ENCODE measurements at regions not wholly inside any gene's neighbourhood (a gene's known extent, or its start where the extent isn't known, plus 50 kb on each side); places are given as distances from the start of the nearest gene placed in this dataset.
"Not testable (repeated sequence)": the region's sequence is repeated elsewhere in the genome, so short reads cannot be mapped to it uniquely, and the experiment has no call there.

GRCh38 chr7:127530148-127530547 lies 55.2 kb downstream of the GCC1 start:
- DNase-seq, result no peak

GRCh38 chr7:127527561-127527960 lies 57.8 kb downstream of the GCC1 start:
- no peak for DNase-seq

GRCh38 chr7:127525866-127526480 lies 59.4 kb downstream of the GCC1 start:
- no peak for DNase-seq

GRCh38 chr7:127516320-127516719 lies 69.1 kb downstream of the GCC1 start:
- no peak for DNase-seq

GRCh38 chr7:127514499-127514898 lies 70.9 kb downstream of the GCC1 start:
- peak; percentile 18 for DNase-seq

- DNase-seq, result no peak
Measured at GRCh38 chr7:127513311-127513710, 72.1 kb downstream of the GCC1 start.

GRCh38 chr7:127512663-127513062 lies 72.7 kb downstream of the GCC1 start:
- DNase-seq, result no peak

- no peak for DNase-seq
Measured at GRCh38 chr7:127504715-127505114, 80.7 kb downstream of the GCC1 start.

- no peak for DNase-seq
Measured at GRCh38 chr7:127501817-127502216, 83.6 kb downstream of the GCC1 start.

- DNase-seq, result no peak
Measured at GRCh38 chr7:127487381-127487780, 94.9 kb upstream of the ZNF800 start.

GRCh38 chr7:127486654-127487053 lies 94.1 kb upstream of the ZNF800 start:
- DNase-seq, result no peak

- DNase-seq, result no peak
Measured at GRCh38 chr7:127485482-127485881, 93.0 kb upstream of the ZNF800 start.

- no peak for DNase-seq
Measured at GRCh38 chr7:127484954-127485353, 92.4 kb upstream of the ZNF800 start.

GRCh38 chr7:127478461-127478860 lies 86.0 kb upstream of the ZNF800 start:
- no peak for DNase-seq

- no peak for DNase-seq
Measured at GRCh38 chr7:127478024-127478355, 85.5 kb upstream of the ZNF800 start.

- DNase-seq, result no peak
Measured at GRCh38 chr7:127477295-127478023, 85.0 kb upstream of the ZNF800 start.

GRCh38 chr7:127476618-127477017 lies 84.1 kb upstream of the ZNF800 start:
- no peak for DNase-seq

GRCh38 chr7:127474457-127474856 lies 81.9 kb upstream of the ZNF800 start:
- DNase-seq, result no peak

- no peak for DNase-seq
Measured at GRCh38 chr7:127473409-127473808, 80.9 kb upstream of the ZNF800 start.

- no peak for DNase-seq
Measured at GRCh38 chr7:127460077-127460476, 67.6 kb upstream of the ZNF800 start.

- not testable (repeated sequence) for DNase-seq
Measured at GRCh38 chr7:127451258-127451657, 58.8 kb upstream of the ZNF800 start.

GRCh38 chr7:127448566-127448965 lies 56.1 kb upstream of the ZNF800 start:
- no peak for DNase-seq

GRCh38 chr7:127447326-127447945 lies 54.9 kb upstream of the ZNF800 start:
- DNase-seq, result no peak

- no peak for DNase-seq
Measured at GRCh38 chr7:127446842-127447241, 54.3 kb upstream of the ZNF800 start.
